Activated CD4-positive, alpha-beta T cell treated with anti-CD3 and anti-CD28 coated beads for 36 hours (primary cell): ENCODE measurements at regions not wholly inside any gene's neighbourhood (a gene's known extent, or its start where the extent isn't known, plus 50 kb on each side); places are given as distances from the start of the nearest gene placed in this dataset.
"Not testable (repeated sequence)": the region's sequence is repeated elsewhere in the genome, so short reads cannot be mapped to it uniquely, and the experiment has no call there.

ENCODE experiments used
- ATAC-seq: fragments of 200-7000 bp; cut with Tn5 transposase; one replicate; pipeline ENCODE4 v1.10.0; 2021; ENCODE audit warnings: mild to moderate bottlenecking, moderate library complexity
- CTCF ChIA-PET: fragments of 350-600 bp; sonication (Branson Sonifier 250); formaldehyde crosslinking; loops from one replicate; lab custom pipeline; 2021; ENCODE audit warnings: antibody characterized with exemption; lab: Charles Lee
- POLR2A ChIA-PET: fragments of 350-600 bp; sonication (Branson Sonifier 250); formaldehyde crosslinking; loops from one replicate; lab custom pipeline; 2021; ENCODE audit warnings: antibody characterized with exemption, inconsistent platforms; lab: Charles Lee
- DNase-seq: peaks from one replicate; pipeline ENCODE4 v3.0.0-alpha.2; 2020
- H3K27ac Mint-ChIP-seq: one replicate; pipeline ENCODE4 v1.8.0; 2021; ENCODE audit warnings: mixed read lengths
- H3K27me3 Mint-ChIP-seq: one replicate; pipeline ENCODE4 v1.8.0; 2021; ENCODE audit warnings: mixed read lengths
- H3K36me3 Mint-ChIP-seq: one replicate; pipeline ENCODE4 v1.8.0; 2021; ENCODE audit warnings: low read depth, mixed read lengths
- H3K4me1 Mint-ChIP-seq: one replicate; pipeline ENCODE4 v1.8.0; 2021; ENCODE audit warnings: mixed read lengths
- H3K4me3 Mint-ChIP-seq: one replicate; pipeline ENCODE4 v1.8.0; 2021; ENCODE audit warnings: mild to moderate bottlenecking, moderate library complexity, mixed read lengths
- H3K9me3 Mint-ChIP-seq: one replicate; pipeline ENCODE4 v1.8.0; 2021; ENCODE audit warnings: low read depth, mixed read lengths
- intact Hi-C, 2 experiments: fragments of 100-400 bp; cut with DNase I in 1 of 2; cut with micrococcal nuclease in 1 of 2; formaldehyde crosslinking; loops; one replicate each; pipeline versions ENCODE4 v1.14.2 to v1.15.1; 2022 to 2024; cut with DNase I, micrococcal nuclease

GRCh38 chr22:44558671-44559070, 60.6 kb upstream of the RTL6 start:
- POLR2A ChIA-PET, intact Hi-C loops, H3K27me3 Mint-ChIP-seq, H3K9me3 Mint-ChIP-seq, H3K27ac Mint-ChIP-seq, H3K4me3 Mint-ChIP-seq, DNase-seq, H3K4me1 Mint-ChIP-seq, ATAC-seq, H3K36me3 Mint-ChIP-seq: not testable (repeated sequence)
- CTCF ChIA-PET, result interaction anchor here (0.5 to 1.0 kb wide), 3 partner anchors 9 to 319 kb away, joined by 3 read pairs; no protein-coding TSS in a partner anchor

DNA sequence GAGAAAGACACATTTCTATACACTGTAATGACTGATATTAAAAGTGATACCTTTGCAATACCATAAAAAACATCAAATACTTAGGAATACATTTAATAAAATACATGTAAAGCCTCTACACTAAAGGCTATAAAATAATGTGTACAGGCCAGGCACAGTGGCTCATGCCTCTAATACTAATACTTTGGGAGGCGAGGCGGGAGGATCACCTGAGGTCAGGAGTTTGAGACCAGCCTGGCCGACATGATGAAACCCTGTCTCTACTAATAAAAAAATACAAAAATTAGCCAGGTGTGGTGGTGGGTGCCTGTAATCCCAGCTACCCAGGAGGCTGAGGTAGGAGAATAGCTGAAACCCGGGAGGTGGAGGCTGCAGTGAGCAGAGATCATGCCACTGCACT, 59.8 kb upstream of the RTL6 start:
- ATAC-seq, H3K9me3 Mint-ChIP-seq, H3K27ac Mint-ChIP-seq, H3K4me1 Mint-ChIP-seq, H3K27me3 Mint-ChIP-seq, intact Hi-C loops, DNase-seq, H3K36me3 Mint-ChIP-seq, H3K4me3 Mint-ChIP-seq: not testable (repeated sequence)
- POLR2A ChIA-PET, result interaction anchor here (0.6 kb wide), 1 partner anchor 28 kb away, joined by 3 read pairs; no protein-coding TSS in a partner anchor
- CTCF ChIA-PET, result interaction anchor here (0.6 to 1.0 kb wide), 2 partner anchors 10 to 30 kb away, joined by 3 read pairs; no protein-coding TSS in a partner anchor

GRCh38 chr22:44557064-44557748, 59.2 kb upstream of the RTL6 start:
- ATAC-seq (no peak), DNase-seq (no peak)
- no peaks in the 10 kb centered on the region for H3K9me3 Mint-ChIP-seq
- H3K27ac Mint-ChIP-seq, result no peak overlapping the region
- intact Hi-C loops, result no loop called here
- no peaks in the 10 kb centered on the region for H3K4me1 Mint-ChIP-seq
- POLR2A ChIA-PET, result interaction anchor here (0.6 kb wide), 2 partner anchors 28 to 1892 kb away, joined by 3 read pairs; no protein-coding TSS in a partner anchor
- H3K4me3 Mint-ChIP-seq, result no peak overlapping the region
- CTCF ChIA-PET, result no interaction called here
- peaks cover 7% of the 10 kb centered on the region for H3K27me3 Mint-ChIP-seq
- no peaks in the 10 kb centered on the region for H3K36me3 Mint-ChIP-seq

DNA sequence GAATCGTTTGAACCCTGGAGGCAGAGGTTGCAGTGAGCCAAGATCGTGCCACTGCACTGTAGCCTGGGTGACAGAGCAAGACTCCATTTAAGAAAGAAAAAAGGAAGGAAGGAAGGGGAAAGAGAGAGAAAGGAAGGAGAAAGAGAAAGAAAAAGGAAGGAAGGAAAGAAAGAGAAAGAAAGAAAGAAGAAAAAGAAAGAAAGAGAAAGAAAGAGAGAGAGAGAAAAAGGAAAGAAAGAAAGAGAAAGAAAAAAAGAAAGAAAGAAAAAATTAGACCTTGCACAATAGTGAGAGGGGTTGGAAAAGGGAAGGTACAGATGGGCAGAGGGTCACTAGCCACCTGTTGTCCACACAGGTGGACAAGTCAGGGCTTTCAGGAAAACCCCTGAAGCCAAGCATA, 57.6 kb upstream of the RTL6 start:
- H3K9me3 Mint-ChIP-seq, result no peaks in the 10 kb centered on the region
- no peak overlapping the region for H3K4me3 Mint-ChIP-seq
- no peak for DNase-seq
- H3K27ac Mint-ChIP-seq, result no peak overlapping the region
- peaks cover 10% of the 10 kb centered on the region for H3K4me1 Mint-ChIP-seq
- intact Hi-C loops, result no loop called here
- no peaks in the 10 kb centered on the region for H3K36me3 Mint-ChIP-seq
- ChIA-PET POLR2A (no interaction called here), CTCF (no interaction called here)
- no peak for ATAC-seq
- H3K27me3 Mint-ChIP-seq, result peaks cover 7% of the 10 kb centered on the region

DNA sequence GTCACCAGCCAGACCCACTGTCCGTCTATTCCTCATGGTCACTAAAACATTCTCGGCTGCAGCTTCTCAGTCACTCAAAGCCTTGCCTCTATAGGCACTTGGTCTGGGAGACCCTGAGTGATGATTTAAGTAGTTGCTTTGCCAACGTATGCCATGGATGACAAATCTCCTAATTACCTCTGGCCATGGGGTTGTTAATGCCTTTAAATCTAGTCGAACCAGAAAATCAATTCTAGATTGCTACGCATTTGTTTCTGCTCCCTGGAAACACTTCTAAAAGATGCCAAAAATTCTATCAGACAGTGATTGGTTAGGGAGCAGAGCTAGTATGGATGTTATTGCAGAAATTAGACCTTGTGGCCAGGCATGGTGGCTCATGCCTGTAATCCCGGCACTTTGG, 57.0 kb upstream of the RTL6 start:
- CTCF ChIA-PET, result no interaction called here

GRCh38 chr22:44554411-44554810, 56.4 kb upstream of the RTL6 start:
- ATAC-seq, result no peak
- H3K27ac Mint-ChIP-seq, result no peak overlapping the region
- ChIA-PET POLR2A (no interaction called here), CTCF (no interaction called here)
- H3K36me3 Mint-ChIP-seq, result no peaks in the 10 kb centered on the region
- H3K4me1 Mint-ChIP-seq, result peaks cover 10% of the 10 kb centered on the region
- no peaks in the 10 kb centered on the region for H3K9me3 Mint-ChIP-seq
- H3K4me3 Mint-ChIP-seq, result no peak overlapping the region
- peaks cover 7% of the 10 kb centered on the region for H3K27me3 Mint-ChIP-seq
- no peak for DNase-seq
- intact Hi-C loops, result no loop called here

More for the DNA sequence above, 57.0 kb upstream of the RTL6 start:
- Mint-ChIP-seq H3K9me3 (no peaks in the 10 kb centered on the region), H3K27ac (no peak overlapping the region), H3K4me1 (peaks cover 10% of the 10 kb centered on the region), H3K27me3 (peaks cover 7% of the 10 kb centered on the region), H3K36me3 (no peaks in the 10 kb centered on the region), H3K4me3 (no peak overlapping the region)
- DNase-seq, result no peak
- intact Hi-C loops, result no loop called here
- POLR2A ChIA-PET, result no interaction called here
- no peak for ATAC-seq

GRCh38 chr22:44550711-44551491, 52.9 kb upstream of the RTL6 start:
- H3K27ac Mint-ChIP-seq, result no peak overlapping the region
- no peaks in the 10 kb centered on the region for H3K9me3 Mint-ChIP-seq
- H3K27me3 Mint-ChIP-seq, result peaks cover 7% of the 10 kb centered on the region
- H3K36me3 Mint-ChIP-seq, result no peaks in the 10 kb centered on the region
- CTCF ChIA-PET, result interaction anchor here (1.5 kb wide), 1 partner anchor 134 kb away, joined by 5 read pairs; no protein-coding TSS in a partner anchor
- H3K4me3 Mint-ChIP-seq, result no peak overlapping the region
- intact Hi-C loops, result loop anchor here in 1 of 2 experiments (1.0 kb wide), 1 partner anchor 53 kb away; the partner anchor contains the start of gene RTL6
- DNase-seq (peak; percentile 68), ATAC-seq (peak; percentile 99)
- POLR2A ChIA-PET, result no interaction called here
- peaks cover 10% of the 10 kb centered on the region for H3K4me1 Mint-ChIP-seq

DNA sequence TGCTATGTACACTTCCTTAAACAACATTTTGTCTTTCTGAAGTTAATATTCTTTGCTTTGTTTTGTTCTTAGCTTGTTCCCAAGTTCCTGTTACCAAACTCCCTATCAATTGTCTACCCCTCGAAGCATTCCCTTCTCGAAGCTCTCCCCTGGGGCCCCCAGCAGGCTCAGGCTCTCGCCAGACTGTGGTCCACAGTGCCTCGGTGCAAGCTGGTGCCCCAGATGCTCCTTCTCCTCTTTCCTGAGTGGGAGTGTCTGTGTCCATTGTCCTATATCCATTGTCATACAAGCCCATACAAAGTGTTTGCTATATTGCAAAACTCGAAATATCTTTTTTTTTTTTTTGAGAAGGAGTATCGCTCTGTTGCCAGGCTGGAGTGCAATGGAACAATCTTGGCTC, 51.7 kb upstream of the RTL6 start:
- DNase-seq (no peak), ATAC-seq (no peak)
- POLR2A ChIA-PET, result interaction anchor here (0.5 kb wide), 1 partner anchor 568 kb away, joined by 3 read pairs; no protein-coding TSS in a partner anchor
- Mint-ChIP-seq H3K36me3 (no peaks in the 10 kb centered on the region), H3K9me3 (no peaks in the 10 kb centered on the region), H3K27me3 (peaks cover 5% of the 10 kb centered on the region), H3K4me1 (peaks cover 10% of the 10 kb centered on the region), H3K27ac (no peak overlapping the region), H3K4me3 (no peak overlapping the region)
- CTCF ChIA-PET, result no interaction called here
- intact Hi-C loops, result no loop called here

GRCh38 chr22:44548981-44549380, 50.9 kb upstream of the RTL6 start:
- Mint-ChIP-seq H3K27ac (no peak overlapping the region), H3K4me1 (peaks cover 10% of the 10 kb centered on the region)

More at GRCh38 chr22:44548981-44549380, 50.9 kb upstream of the RTL6 start:
- ChIA-PET CTCF (no interaction called here), POLR2A (interaction anchor here (0.5 kb wide), 1 partner anchor 568 kb away, joined by 3 read pairs; no protein-coding TSS in a partner anchor)
- DNase-seq (no peak), ATAC-seq (no peak)
- H3K9me3 Mint-ChIP-seq, result no peaks in the 10 kb centered on the region
- H3K27me3 Mint-ChIP-seq, result peaks cover 6% of the 10 kb centered on the region
- H3K36me3 Mint-ChIP-seq, result no peaks in the 10 kb centered on the region
- no peak overlapping the region for H3K4me3 Mint-ChIP-seq
- intact Hi-C loops, result no loop called here
